Astrocyte of the cerebellum (primary cell): ENCODE measurements at regions not wholly inside any gene's neighbourhood (a gene's known extent, or its start where the extent isn't known, plus 50 kb on each side); places are given as distances from the start of the nearest gene placed in this dataset.

Experiments
- DNase-seq: peaks from one replicate; pipeline ENCODE4 v3.0.0-alpha.2; 2011; ENCODE audit warnings: low read depth
- H3K4me3 ChIP-seq: 2 replicates; pipeline ENCODE4 v1.5.1; 2011; ENCODE audit warnings: mild to moderate bottlenecking, low read depth, low read length, moderate library complexity
- CTCF ChIP-seq: IDR thresholded peaks from 2 replicates; pipeline ENCODE4 v1.5.1; 2012; ENCODE audit warnings: low read length, low read depth, moderate library complexity, mild to moderate bottlenecking; ENCODE audit errors: missing control alignments
- in situ Hi-C: cut with HindIII; loops from 2 replicates; pipeline ENCODE4 v1.10.0; 2017; ENCODE audit warnings: low sequenced_read_pairs

DNA sequence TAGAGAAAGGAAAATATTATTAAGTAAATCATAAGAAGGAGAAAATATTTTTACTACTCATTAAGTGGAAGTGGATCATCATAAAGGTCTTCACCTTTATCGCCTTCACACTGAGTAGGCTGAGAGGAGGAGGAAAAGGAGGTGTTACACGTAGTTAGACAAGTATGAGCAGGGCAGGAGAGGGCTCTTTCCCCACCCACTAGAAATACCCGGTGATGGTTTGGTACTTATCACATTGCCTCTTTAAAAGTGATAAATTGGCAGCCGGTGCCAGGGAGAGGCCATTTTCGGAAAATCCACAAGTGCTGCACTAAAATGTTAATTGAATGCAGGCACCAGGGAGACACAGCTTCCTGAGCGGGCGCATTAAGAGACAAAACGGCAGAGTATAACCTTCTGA, 598.7 kb upstream of the SOX11 start:
- no peak for DNase-seq
- no peak for TF ChIP-seq CTCF
- no peak overlapping the region for H3K4me3 ChIP-seq
- in situ Hi-C loops, result no loop called here

DNA sequence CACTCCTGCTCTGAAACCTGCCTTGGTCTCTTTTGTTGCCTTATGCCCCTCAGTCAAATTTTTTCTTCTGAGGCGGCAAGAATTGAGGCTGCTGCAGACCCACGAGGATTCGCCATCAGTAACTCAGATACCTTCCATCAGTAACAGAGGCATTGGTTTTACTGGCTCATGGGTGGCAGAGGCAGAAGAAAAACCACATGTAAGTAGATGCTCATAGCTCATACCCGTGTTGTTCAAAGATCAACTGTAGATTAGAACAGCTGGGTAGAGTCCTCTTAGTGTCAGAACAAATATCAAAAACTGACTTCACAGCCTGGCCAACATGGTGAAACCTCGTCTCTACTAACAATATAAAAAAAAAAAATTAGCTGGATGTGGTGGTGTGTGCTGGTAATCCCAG, 598.0 kb upstream of the SOX11 start:
- TF ChIP-seq CTCF, result no peak
- H3K4me3 ChIP-seq, result no peak overlapping the region
- in situ Hi-C loops, result no loop called here
- DNase-seq, result no peak

DNA sequence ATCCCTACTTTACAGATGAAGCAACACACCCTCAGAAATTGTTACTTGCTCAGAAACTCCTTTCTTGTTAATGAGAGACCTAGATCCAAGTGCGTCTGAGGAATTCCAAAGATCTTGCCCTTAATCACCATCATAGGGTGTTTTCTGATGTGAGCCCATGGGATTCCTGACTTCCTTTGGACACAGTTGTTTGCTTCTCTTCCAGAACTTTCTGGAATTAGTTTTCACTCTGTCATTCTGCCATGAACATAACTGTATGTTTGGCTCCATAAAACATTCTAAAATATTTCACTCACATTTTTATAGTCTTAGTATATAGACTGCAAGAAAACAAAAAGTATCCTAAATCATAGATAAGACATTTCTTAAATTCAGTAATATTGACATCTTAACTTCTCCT, 593.9 kb upstream of the SOX11 start:
- TF ChIP-seq CTCF, result no peak
- in situ Hi-C loops, result no loop called here

GRCh38 chr2:5102823-5103222, 589.4 kb upstream of the SOX11 start:
- no peak for TF ChIP-seq CTCF
- no peak overlapping the region for H3K4me3 ChIP-seq
- in situ Hi-C loops, result no loop called here
- no peak for DNase-seq

More for the DNA sequence above, 593.9 kb upstream of the SOX11 start:
- no peak for DNase-seq
- H3K4me3 ChIP-seq, result no peak overlapping the region

GRCh38 chr2:5111581-5111980, 580.6 kb upstream of the SOX11 start:
- TF ChIP-seq CTCF, result no peak
- no peak for DNase-seq

GRCh38 chr2:5119046-5119445, 573.1 kb upstream of the SOX11 start:
- in situ Hi-C loops, result no loop called here
- TF ChIP-seq CTCF, result no peak
- no peak overlapping the region for H3K4me3 ChIP-seq
- DNase-seq, result no peak

More at GRCh38 chr2:5111581-5111980, 580.6 kb upstream of the SOX11 start:
- in situ Hi-C loops, result no loop called here
- H3K4me3 ChIP-seq, result no peak overlapping the region

- TF ChIP-seq CTCF, result no peak
- H3K4me3 ChIP-seq, result no peak overlapping the region
- no peak for DNase-seq
- in situ Hi-C loops, result no loop called here
Measured at GRCh38 chr2:5121121-5121520, 571.1 kb upstream of the SOX11 start.
